HFFc6 (cell line): ENCODE measurements at regions not wholly inside any gene's neighbourhood (a gene's known extent, or its start where the extent isn't known, plus 50 kb on each side); places are given as distances from the start of the nearest gene placed in this dataset.

Experiments
- DNase-seq: peaks from one replicate; pipeline ENCODE4 v3.0.0-alpha.2; 2018
- H3K27ac Mint-ChIP-seq: 2 replicates; pipeline ENCODE4 v1.8.0; 2020; ENCODE audit warnings: mild to moderate bottlenecking, mixed read lengths
- H3K27me3 Mint-ChIP-seq: 2 replicates; pipeline ENCODE4 v1.8.0; 2021; ENCODE audit warnings: mild to moderate bottlenecking, moderate library complexity, mixed read lengths; ENCODE audit not compliant: insufficient read depth
- H3K36me3 Mint-ChIP-seq: 2 replicates; pipeline ENCODE4 v1.8.0; 2021; ENCODE audit warnings: low read depth, mixed read lengths
- H3K4me1 Mint-ChIP-seq: 2 replicates; pipeline ENCODE4 v1.8.0; 2020; ENCODE audit warnings: low read depth, mixed read lengths
- H3K4me3 Mint-ChIP-seq: 2 replicates; pipeline ENCODE4 v1.8.0; 2020; ENCODE audit warnings: mild to moderate bottlenecking, moderate library complexity, mixed read lengths
- H3K9me3 Mint-ChIP-seq: 2 replicates; pipeline ENCODE4 v1.8.0; 2020; ENCODE audit warnings: mild to moderate bottlenecking, mixed read lengths
- TF ChIP-seq, protein P1 (sequence below): fragments of 200-600 bp; sonication (generic); IDR thresholded peaks from 2 replicates; pipeline ENCODE4 v1.5.0; 2021; ENCODE audit warnings: antibody characterized with exemption, mild to moderate bottlenecking

- no peaks in the 10 kb centered on the region for H3K27me3 Mint-ChIP-seq
- no peak overlapping the region for H3K27ac Mint-ChIP-seq
- peaks cover 8% of the 10 kb centered on the region; the same call in 1 of the 2 replicates for H3K9me3 Mint-ChIP-seq
- no peaks in the 10 kb centered on the region for H3K4me1 Mint-ChIP-seq
- no peak for DNase-seq
- H3K36me3 Mint-ChIP-seq, result no peaks in the 10 kb centered on the region
- no peak overlapping the region for H3K4me3 Mint-ChIP-seq
- TF ChIP-seq, protein P1, sequence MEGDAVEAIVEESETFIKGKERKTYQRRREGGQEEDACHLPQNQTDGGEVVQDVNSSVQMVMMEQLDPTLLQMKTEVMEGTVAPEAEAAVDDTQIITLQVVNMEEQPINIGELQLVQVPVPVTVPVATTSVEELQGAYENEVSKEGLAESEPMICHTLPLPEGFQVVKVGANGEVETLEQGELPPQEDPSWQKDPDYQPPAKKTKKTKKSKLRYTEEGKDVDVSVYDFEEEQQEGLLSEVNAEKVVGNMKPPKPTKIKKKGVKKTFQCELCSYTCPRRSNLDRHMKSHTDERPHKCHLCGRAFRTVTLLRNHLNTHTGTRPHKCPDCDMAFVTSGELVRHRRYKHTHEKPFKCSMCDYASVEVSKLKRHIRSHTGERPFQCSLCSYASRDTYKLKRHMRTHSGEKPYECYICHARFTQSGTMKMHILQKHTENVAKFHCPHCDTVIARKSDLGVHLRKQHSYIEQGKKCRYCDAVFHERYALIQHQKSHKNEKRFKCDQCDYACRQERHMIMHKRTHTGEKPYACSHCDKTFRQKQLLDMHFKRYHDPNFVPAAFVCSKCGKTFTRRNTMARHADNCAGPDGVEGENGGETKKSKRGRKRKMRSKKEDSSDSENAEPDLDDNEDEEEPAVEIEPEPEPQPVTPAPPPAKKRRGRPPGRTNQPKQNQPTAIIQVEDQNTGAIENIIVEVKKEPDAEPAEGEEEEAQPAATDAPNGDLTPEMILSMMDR, result no peak
These were observed 136.3 kb downstream of the DIO2 start for GRCh38 chr14:80074900-80075574.

DNA sequence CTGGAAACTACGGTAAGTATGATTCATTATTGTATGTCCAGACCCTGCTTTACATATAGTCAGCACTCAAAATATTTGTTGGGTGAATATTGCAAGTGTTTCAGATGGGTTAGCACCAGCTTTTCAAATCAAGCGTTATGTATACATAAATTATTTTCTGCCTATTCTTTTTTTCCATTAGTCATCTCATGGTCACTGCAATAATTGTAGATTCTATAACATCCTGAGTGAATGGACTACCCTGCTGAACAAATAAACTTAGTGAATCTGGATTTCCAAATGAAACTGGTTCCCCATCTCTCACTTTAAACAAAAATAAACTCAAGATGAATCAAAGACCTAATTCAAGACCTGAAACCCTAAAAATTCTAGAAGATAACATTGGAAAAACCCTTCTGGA is 152.3 kb downstream of the DIO2 start:
- no peak for DNase-seq
- H3K27ac Mint-ChIP-seq, result no peak overlapping the region; the same call in 1 of the 2 replicates
- H3K36me3 Mint-ChIP-seq, result no peaks in the 10 kb centered on the region
- no peaks in the 10 kb centered on the region for H3K9me3 Mint-ChIP-seq
- TF ChIP-seq, protein P1, result no peak
- no peak overlapping the region for H3K4me3 Mint-ChIP-seq
- peaks cover 25% of the 10 kb centered on the region for H3K4me1 Mint-ChIP-seq
- peaks cover 3% of the 10 kb centered on the region; the same call in 1 of the 2 replicates for H3K27me3 Mint-ChIP-seq

DNA sequence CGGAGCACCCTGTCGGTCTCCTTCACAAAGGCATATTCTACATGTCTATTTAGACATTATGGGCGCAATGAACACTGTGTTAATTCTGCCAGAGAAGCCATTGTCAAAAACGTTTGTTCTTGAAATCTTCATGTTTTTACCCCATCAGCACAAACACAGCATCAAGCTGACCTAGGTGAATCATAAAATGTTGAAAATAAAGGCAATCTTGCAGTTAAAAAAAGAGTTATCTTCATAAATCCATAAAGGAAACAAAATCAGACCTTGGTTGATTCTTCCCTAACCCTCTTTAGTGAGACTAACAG is 154.9 kb downstream of the DIO2 start:
- TF ChIP-seq, protein P1, result peak; percentile 37
- Mint-ChIP-seq H3K27me3 (peaks cover 3% of the 10 kb centered on the region; the same call in 1 of the 2 replicates), H3K27ac (no peak overlapping the region), H3K4me3 (peak overlapping the region; percentile 76; the same call in 1 of the 2 replicates), H3K36me3 (no peaks in the 10 kb centered on the region), H3K4me1 (peaks cover 25% of the 10 kb centered on the region), H3K9me3 (no peaks in the 10 kb centered on the region)
- DNase-seq, result no peak

GRCh38 chr14:80055667-80056496 is 155.4 kb downstream of the DIO2 start:
- no peak overlapping the region for H3K27ac Mint-ChIP-seq

DNA sequence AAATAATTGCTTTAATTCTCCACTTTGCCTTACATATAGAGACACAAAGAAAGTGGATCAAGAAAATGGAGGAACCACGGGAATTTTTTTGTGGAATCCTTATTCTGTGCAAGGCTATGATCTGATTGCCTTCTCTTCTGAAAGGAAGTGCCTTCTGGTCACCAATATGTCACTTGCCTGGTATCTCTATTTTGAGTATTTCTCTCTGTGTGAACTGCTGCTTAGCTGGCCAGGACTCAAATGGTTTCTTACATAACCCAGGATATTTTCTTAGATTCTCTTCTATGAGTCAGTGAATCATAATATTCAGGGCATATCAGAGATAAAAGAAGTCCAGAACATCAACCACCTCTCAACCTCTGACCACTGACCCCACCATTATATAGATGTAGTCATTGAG is 156.1 kb downstream of the DIO2 start:
- Mint-ChIP-seq H3K4me3 (no peak overlapping the region; the same call in 1 of the 2 replicates), H3K36me3 (no peaks in the 10 kb centered on the region), H3K4me1 (peaks cover 25% of the 10 kb centered on the region), H3K27ac (no peak overlapping the region), H3K9me3 (no peaks in the 10 kb centered on the region), H3K27me3 (no peaks in the 10 kb centered on the region)
- DNase-seq, result peak; percentile 1
- TF ChIP-seq, protein P1, result no peak

More at GRCh38 chr14:80055667-80056496, 155.4 kb downstream of the DIO2 start:
- no peaks in the 10 kb centered on the region for H3K36me3 Mint-ChIP-seq
- TF ChIP-seq, protein P1, result peak; percentile 88
- H3K4me1 Mint-ChIP-seq, result peaks cover 25% of the 10 kb centered on the region
- H3K27me3 Mint-ChIP-seq, result peaks cover under 1% of the 10 kb centered on the region; the same call in 1 of the 2 replicates
- peak; percentile 57 for DNase-seq
- H3K9me3 Mint-ChIP-seq, result no peaks in the 10 kb centered on the region
- H3K4me3 Mint-ChIP-seq, result peak overlapping the region; percentile 76
